IMR-90 (cell line): ENCODE measurements at regions not wholly inside any gene's neighbourhood (a gene's known extent, or its start where the extent isn't known, plus 50 kb on each side); places are given as distances from the start of the nearest gene placed in this dataset.

Experiments used
- ATAC-seq: fragments of 200-7000 bp; cut with Tn5 transposase; 2 replicates; pipeline ENCODE4 v1.9.1; 2020; ENCODE audit warnings: low read depth, mild to moderate bottlenecking, moderate library complexity
- BruUV-seq: library from RNA; stranded (reverse); fragments of 400-500 nt; replicated peaks from 2 replicates; lab custom pipeline; 2021; lab: Mats Ljungman, UMichigan
- CTCF ChIA-PET: fragments of 300-600 bp; formaldehyde crosslinking; extraction: SDS; loops from one replicate; lab custom pipeline; 2021; ENCODE audit warnings: antibody characterized with exemption; lab: Yijun Ruan, JAX
- POLR2A ChIA-PET: fragments of 300-600 bp; sonication (Branson Sonifier 250); formaldehyde crosslinking; loops from one replicate; lab custom pipeline; 2022; ENCODE audit warnings: antibody characterized with exemption; ENCODE audit not compliant: unreplicated experiment; lab: Charles Lee
- DNase-seq: peaks from one replicate; pipeline ENCODE4 v3.0.0; 2013
- H2AFZ ChIP-seq: replicated peaks from 2 replicates; pipeline ENCODE3; 2013; ENCODE audit warnings: low read length, mild to moderate bottlenecking; ENCODE audit not compliant: poor library complexity
- H2AK5ac ChIP-seq: 2 replicates; pipeline ENCODE4 v1.6.1; 2013; ENCODE audit warnings: low read depth, low read length, inconsistent platforms
- H2AK9ac ChIP-seq: replicated peaks from 2 replicates; pipeline ENCODE3; 2013; ENCODE audit warnings: mild to moderate bottlenecking, low read depth, low read length, moderate library complexity; ENCODE audit not compliant: poor library complexity
- H2BK120ac ChIP-seq: 2 replicates; pipeline ENCODE4 v1.6.1; 2013; ENCODE audit warnings: low read depth, low read length, inconsistent platforms
- H2BK15ac ChIP-seq: 3 replicates; pipeline ENCODE4 v1.6.1; 2013; ENCODE audit warnings: low read depth, low read length, inconsistent platforms
- H2BK20ac ChIP-seq: 2 replicates; pipeline ENCODE4 v1.6.1; 2013; ENCODE audit warnings: low read depth, mild to moderate bottlenecking, inconsistent platforms, low read length, moderate library complexity
- H2BK5ac ChIP-seq: 2 replicates; pipeline ENCODE4 v1.6.1; 2013; ENCODE audit warnings: mild to moderate bottlenecking, low read depth, low read length, inconsistent platforms; ENCODE audit not compliant: poor library complexity, severe bottlenecking
- H3K14ac ChIP-seq: replicated peaks from 2 replicates; pipeline ENCODE4 v1.6.1; 2013; ENCODE audit warnings: low read depth, low read length, inconsistent platforms
- H3K18ac ChIP-seq: 2 replicates; pipeline ENCODE4 v1.6.1; 2013; ENCODE audit warnings: low read depth, low read length, control low read depth
- H3K23ac ChIP-seq: 2 replicates; pipeline ENCODE4 v1.6.1; 2013; ENCODE audit warnings: low read depth, low read length, inconsistent platforms
- H3K27ac ChIP-seq: 2 replicates; pipeline ENCODE4 v1.5.1; 2013; ENCODE audit warnings: mild to moderate bottlenecking, control low read depth, low read length; ENCODE audit not compliant: insufficient read depth
- H3K27me3 ChIP-seq: 2 replicates; pipeline ENCODE4 v1.6.1; 2013; ENCODE audit warnings: low read length; ENCODE audit not compliant: control insufficient read depth, insufficient read depth
- H3K36me3 ChIP-seq: 2 replicates; pipeline ENCODE4 v1.6.1; 2013; ENCODE audit warnings: low read length, mixed read lengths; ENCODE audit not compliant: control insufficient read depth, insufficient read depth
- H3K4ac ChIP-seq: 2 replicates; pipeline ENCODE4 v1.6.1; 2013; ENCODE audit warnings: low read depth, low read length, inconsistent platforms
- H3K4me1 ChIP-seq: 2 replicates; pipeline ENCODE4 v1.6.1; 2013; ENCODE audit warnings: low read length, mixed read lengths; ENCODE audit not compliant: control insufficient read depth, insufficient read depth
- H3K4me2 ChIP-seq: 2 replicates; pipeline ENCODE4 v1.6.1; 2013; ENCODE audit warnings: low read depth, mild to moderate bottlenecking, control low read depth, low read length, moderate library complexity
- H3K4me3 ChIP-seq: 2 replicates; pipeline ENCODE4 v1.5.1; 2013; ENCODE audit warnings: low read depth, mild to moderate bottlenecking, control low read depth, low read length, moderate library complexity; ENCODE audit not compliant: insufficient read depth
- H3K56ac ChIP-seq: 2 replicates; pipeline ENCODE4 v1.6.1; 2013; ENCODE audit warnings: low read length, inconsistent platforms; ENCODE audit not compliant: insufficient read depth; ENCODE audit errors: extremely low read depth
- H3K79me1 ChIP-seq, 2 experiments: 2 replicates each; pipeline ENCODE4 v1.6.1; 2013; ENCODE audit warnings: low read length in 2 of 2, inconsistent platforms in 1 of 2, low read depth in 1 of 2
- H3K9ac ChIP-seq: 2 replicates; pipeline ENCODE4 v1.6.1; 2013; ENCODE audit warnings: low read depth, low read length, control low read depth
- H3K9me1 ChIP-seq: 2 replicates; pipeline ENCODE4 v1.6.1; 2013; ENCODE audit warnings: low read length, inconsistent platforms; ENCODE audit not compliant: insufficient read depth
- H3K9me3 ChIP-seq: 2 replicates; pipeline ENCODE4 v1.6.1; 2013; ENCODE audit warnings: low read length; ENCODE audit not compliant: control insufficient read depth, insufficient read depth
- H4K20me1 ChIP-seq: 2 replicates; pipeline ENCODE4 v1.6.1; 2013; ENCODE audit warnings: low read length, inconsistent platforms; ENCODE audit not compliant: insufficient read depth
- H4K5ac ChIP-seq: 2 replicates; pipeline ENCODE4 v1.6.1; 2013; ENCODE audit warnings: mild to moderate bottlenecking, low read depth, low read length, control low read depth
- H4K8ac ChIP-seq, 2 experiments: 2 replicates each; pipeline ENCODE4 v1.6.1; 2013; ENCODE audit warnings: low read depth in 2 of 2, low read length in 2 of 2, control low read depth in 1 of 2, inconsistent platforms in 1 of 2
- H4K91ac ChIP-seq: 2 replicates; pipeline ENCODE4 v1.6.1; 2013; ENCODE audit warnings: low read depth, low read length, inconsistent platforms; ENCODE audit not compliant: insufficient read depth
- RAD21 ChIP-seq: IDR thresholded peaks from 2 replicates; pipeline ENCODE4 v1.6.1; 2012; ENCODE audit warnings: low read length, improper control_type of control experiment
- USF2 ChIP-seq: fragments of 150-350 bp; IDR thresholded peaks from 2 replicates; pipeline ENCODE4 v1.6.1; 2017; ENCODE audit warnings: mild to moderate bottlenecking, antibody characterized with exemption, low read length, low read depth
- WGBS, 2 experiments: methylation state at CpG; one replicate each; pipeline versions ENCODE4 v1.1.5 to v1.1.7; 2013; ENCODE audit warnings: missing lambda C conversion rate in 2 of 2; ENCODE audit not compliant: insufficient read length in 1 of 2; ENCODE audit errors: extremely low coverage in 2 of 2; 5-methylcytosine and 5-hydroxymethylcytosine counted together
- dilution Hi-C: fragments of 300-500 bp; cut with HindIII; formaldehyde crosslinking; loops from one replicate; pipeline ENCODE4 v1.14.3; 2018; ENCODE audit warnings: low sequenced_read_pairs; ENCODE audit not compliant: unreplicated experiment
- in situ Hi-C: fragments of 300-500 bp; cut with MboI; formaldehyde crosslinking; loops from 3 replicates; pipeline ENCODE4 v1.14.3; 2019; ENCODE audit warnings: low sequenced_read_pairs, inconsistent platforms, mixed read lengths
- intact Hi-C: fragments of 100-400 bp; cut with micrococcal nuclease; formaldehyde crosslinking; loops from 2 replicates; pipeline ENCODE4 v1.10.0; 2022

- no CpG with 5 or more reads among the region's 1 CpG for WGBS, 2 experiments
- Histone ChIP-seq H3K4me3 (no peak overlapping the region), H3K14ac (no peak overlapping the region), H3K9me3 (no peaks in the 10 kb centered on the region), H2BK15ac (no peak overlapping the region), H4K8ac (no peak overlapping the region), H3K18ac (no peak overlapping the region), H2BK120ac (no peak overlapping the region), H4K20me1 (no peaks in the 10 kb centered on the region), H3K27ac (no peak overlapping the region), H3K23ac (no peak overlapping the region), H3K4me2 (no peak overlapping the region), H3K56ac (no peak overlapping the region), H3K79me1 (no peaks in the 10 kb centered on the region), H4K91ac (no peak overlapping the region), H3K36me3 (no peaks in the 10 kb centered on the region), H3K9me1 (no peaks in the 10 kb centered on the region), H3K4ac (no peak overlapping the region), H2AK9ac (no peak overlapping the region), H2BK5ac (no peak overlapping the region), H3K4me1 (no peaks in the 10 kb centered on the region), H2AFZ (no peak overlapping the region), H4K5ac (no peak overlapping the region), H3K9ac (no peak overlapping the region), H3K27me3 (peaks cover 5% of the 10 kb centered on the region; the same call in 1 of the 2 replicates), H2AK5ac (no peak overlapping the region), H2BK20ac (no peak overlapping the region)
- dilution Hi-C loops (no loop called here), in situ Hi-C loops (no loop called here), intact Hi-C loops (no loop called here)
- ATAC-seq (no peak), DNase-seq (no peak)
- BruUV-seq, result no TSS peak
- TF ChIP-seq RAD21 (no peak), USF2 (no peak)
- POLR2A ChIA-PET, result no interaction called here
- CTCF ChIA-PET, result interaction anchor here (1.2 to 2.8 kb wide), 2 partner anchors 13 to 23 kb away, joined by 5 to 10 read pairs; no protein-coding TSS in a partner anchor
Observed at GRCh38 chrX:130561930-130562329, 160.1 kb downstream of the RBMX2 start.
